Osteoblast (primary cell): ENCODE measurements at regions not wholly inside any gene's neighbourhood (a gene's known extent, or its start where the extent isn't known, plus 50 kb on each side); places are given as distances from the start of the nearest gene placed in this dataset.

ENCODE experiments used
- DNase-seq: peaks from one replicate; pipeline ENCODE4 v3.0.0; 2011; ENCODE audit warnings: low spot score, mixed read lengths; ENCODE audit not compliant: insufficient read length; ENCODE audit errors: missing footprints
- H2AFZ ChIP-seq: 2 replicates; pipeline ENCODE4 v1.6.0; 2011; ENCODE audit warnings: mild to moderate bottlenecking, low read length
- H3K27ac ChIP-seq: 2 replicates; pipeline ENCODE4 v1.5.1; 2011; ENCODE audit warnings: mild to moderate bottlenecking, low read depth, low read length, moderate library complexity
- H3K27me3 ChIP-seq: 2 replicates; pipeline ENCODE4 v1.6.0; 2012; ENCODE audit warnings: mild to moderate bottlenecking, control low read depth, inconsistent platforms, low read length, moderate library complexity; ENCODE audit not compliant: insufficient read depth
- H3K36me3 ChIP-seq: 2 replicates; pipeline ENCODE4 v1.5.1; 2011; ENCODE audit warnings: mild to moderate bottlenecking, low read length, control low read depth, moderate library complexity; ENCODE audit not compliant: insufficient read depth
- H3K4me1 ChIP-seq: 2 replicates; pipeline ENCODE4 v1.5.1; 2011; ENCODE audit warnings: mild to moderate bottlenecking, low read length, control low read depth, moderate library complexity; ENCODE audit not compliant: insufficient read depth
- H3K4me2 ChIP-seq: 2 replicates; pipeline ENCODE4 v1.6.0; 2011; ENCODE audit warnings: mild to moderate bottlenecking, low read length; ENCODE audit not compliant: insufficient read depth
- H3K4me3 ChIP-seq: fragments of 200-600 bp; sonication (generic); 3 replicates; pipeline ENCODE4 v1.5.1; 2012; ENCODE audit warnings: mild to moderate bottlenecking, low read length, inconsistent platforms; ENCODE audit not compliant: insufficient read depth
- H3K79me2 ChIP-seq: 2 replicates; pipeline ENCODE4 v1.6.0; 2012; ENCODE audit warnings: mild to moderate bottlenecking, low read length, control low read depth, inconsistent platforms; ENCODE audit not compliant: insufficient read depth
- H3K9me3 ChIP-seq: 2 replicates; pipeline ENCODE4 v1.5.1; 2011; ENCODE audit warnings: low read depth, low read length, control low read depth
- H4K20me1 ChIP-seq: 2 replicates; pipeline ENCODE4 v1.6.0; 2012; ENCODE audit warnings: mild to moderate bottlenecking, low read length, control low read depth; ENCODE audit not compliant: insufficient read depth
- TF ChIP-seq, protein P1 (sequence below): IDR thresholded peaks from 2 replicates; pipeline ENCODE4 v1.5.1; 2011; ENCODE audit warnings: mild to moderate bottlenecking, low read depth, low read length, moderate library complexity; ENCODE audit errors: extremely low read depth

GRCh38 chr13:42398533-42398932, 126.6 kb downstream of the AKAP11 start:
- Histone ChIP-seq H2AFZ (no peak overlapping the region), H3K36me3 (no peaks in the 10 kb centered on the region), H3K27me3 (peaks cover 8% of the 10 kb centered on the region), H3K4me2 (no peak overlapping the region), H4K20me1 (no peaks in the 10 kb centered on the region), H3K9me3 (no peaks in the 10 kb centered on the region), H3K4me1 (peaks cover 11% of the 10 kb centered on the region), H3K79me2 (no peaks in the 10 kb centered on the region), H3K27ac (no peak overlapping the region), H3K4me3 (no peak overlapping the region)
- TF ChIP-seq, protein P1, sequence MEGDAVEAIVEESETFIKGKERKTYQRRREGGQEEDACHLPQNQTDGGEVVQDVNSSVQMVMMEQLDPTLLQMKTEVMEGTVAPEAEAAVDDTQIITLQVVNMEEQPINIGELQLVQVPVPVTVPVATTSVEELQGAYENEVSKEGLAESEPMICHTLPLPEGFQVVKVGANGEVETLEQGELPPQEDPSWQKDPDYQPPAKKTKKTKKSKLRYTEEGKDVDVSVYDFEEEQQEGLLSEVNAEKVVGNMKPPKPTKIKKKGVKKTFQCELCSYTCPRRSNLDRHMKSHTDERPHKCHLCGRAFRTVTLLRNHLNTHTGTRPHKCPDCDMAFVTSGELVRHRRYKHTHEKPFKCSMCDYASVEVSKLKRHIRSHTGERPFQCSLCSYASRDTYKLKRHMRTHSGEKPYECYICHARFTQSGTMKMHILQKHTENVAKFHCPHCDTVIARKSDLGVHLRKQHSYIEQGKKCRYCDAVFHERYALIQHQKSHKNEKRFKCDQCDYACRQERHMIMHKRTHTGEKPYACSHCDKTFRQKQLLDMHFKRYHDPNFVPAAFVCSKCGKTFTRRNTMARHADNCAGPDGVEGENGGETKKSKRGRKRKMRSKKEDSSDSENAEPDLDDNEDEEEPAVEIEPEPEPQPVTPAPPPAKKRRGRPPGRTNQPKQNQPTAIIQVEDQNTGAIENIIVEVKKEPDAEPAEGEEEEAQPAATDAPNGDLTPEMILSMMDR, result no peak
- no peak for DNase-seq

DNA sequence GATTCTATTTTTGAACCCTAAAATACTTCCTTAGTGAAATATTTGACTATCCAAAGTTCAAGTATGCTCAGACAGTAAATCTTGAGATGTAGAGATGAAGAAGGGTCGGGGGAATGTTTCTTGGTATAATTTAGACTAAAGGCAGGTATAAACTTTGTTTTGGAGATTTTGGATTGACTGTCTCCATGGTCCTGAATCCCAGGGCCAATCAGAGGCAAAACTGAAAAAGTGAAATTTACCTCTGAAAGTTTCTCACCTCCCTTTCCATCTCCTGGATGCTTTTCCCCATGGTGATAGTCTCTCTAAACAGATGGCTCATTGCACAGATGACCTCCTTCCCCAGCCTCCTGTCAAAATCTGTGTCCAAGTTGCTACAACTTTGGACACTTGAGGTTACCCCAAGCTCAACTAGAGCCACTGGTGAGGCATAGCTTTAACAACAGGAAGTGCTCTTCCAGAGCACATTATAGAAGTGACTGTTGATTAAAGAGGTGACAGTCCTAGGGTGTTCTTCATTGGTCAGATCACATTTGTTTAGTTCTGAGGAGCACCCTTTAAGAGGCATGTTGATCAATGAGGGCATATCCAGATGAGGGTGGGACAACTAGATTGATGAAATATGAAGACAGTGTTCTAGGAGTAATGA, 128.4 kb downstream of the AKAP11 start:
- Histone ChIP-seq H3K4me2 (no peak overlapping the region), H2AFZ (no peak overlapping the region), H3K36me3 (no peaks in the 10 kb centered on the region), H3K27me3 (peaks cover 5% of the 10 kb centered on the region), H3K27ac (no peak overlapping the region), H3K79me2 (no peaks in the 10 kb centered on the region), H3K9me3 (no peaks in the 10 kb centered on the region), H3K4me1 (peaks cover 11% of the 10 kb centered on the region), H4K20me1 (no peaks in the 10 kb centered on the region), H3K4me3 (no peak overlapping the region)
- TF ChIP-seq, protein P1, result no peak
- DNase-seq, result no peak

DNA sequence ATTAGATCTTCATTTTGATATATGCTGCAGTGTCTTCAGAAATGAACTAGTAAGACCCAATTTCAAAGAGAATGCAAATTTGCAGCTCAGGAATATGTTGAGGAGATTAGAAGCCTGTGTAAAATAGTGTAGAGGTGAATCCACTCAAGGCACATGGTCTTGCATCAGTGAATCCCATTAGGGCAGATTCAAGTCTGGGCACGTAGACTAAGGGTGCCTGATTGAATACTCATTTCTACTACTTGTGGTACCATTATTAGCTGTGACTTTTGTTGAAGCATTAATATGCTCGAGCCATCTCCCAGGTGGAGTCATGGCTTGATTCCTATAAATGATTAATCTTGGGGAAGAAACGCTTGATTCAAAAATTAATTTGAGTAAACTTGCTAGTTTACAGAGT, 129.4 kb downstream of the AKAP11 start:
- no peak for DNase-seq
- Histone ChIP-seq H4K20me1 (no peaks in the 10 kb centered on the region), H3K4me2 (no peak overlapping the region), H3K9me3 (no peaks in the 10 kb centered on the region), H3K36me3 (no peaks in the 10 kb centered on the region), H3K27ac (no peak overlapping the region), H2AFZ (no peak overlapping the region), H3K79me2 (no peaks in the 10 kb centered on the region), H3K4me3 (no peak overlapping the region), H3K27me3 (peaks cover 5% of the 10 kb centered on the region), H3K4me1 (peaks cover 13% of the 10 kb centered on the region)
- TF ChIP-seq, protein P1, result no peak

DNA sequence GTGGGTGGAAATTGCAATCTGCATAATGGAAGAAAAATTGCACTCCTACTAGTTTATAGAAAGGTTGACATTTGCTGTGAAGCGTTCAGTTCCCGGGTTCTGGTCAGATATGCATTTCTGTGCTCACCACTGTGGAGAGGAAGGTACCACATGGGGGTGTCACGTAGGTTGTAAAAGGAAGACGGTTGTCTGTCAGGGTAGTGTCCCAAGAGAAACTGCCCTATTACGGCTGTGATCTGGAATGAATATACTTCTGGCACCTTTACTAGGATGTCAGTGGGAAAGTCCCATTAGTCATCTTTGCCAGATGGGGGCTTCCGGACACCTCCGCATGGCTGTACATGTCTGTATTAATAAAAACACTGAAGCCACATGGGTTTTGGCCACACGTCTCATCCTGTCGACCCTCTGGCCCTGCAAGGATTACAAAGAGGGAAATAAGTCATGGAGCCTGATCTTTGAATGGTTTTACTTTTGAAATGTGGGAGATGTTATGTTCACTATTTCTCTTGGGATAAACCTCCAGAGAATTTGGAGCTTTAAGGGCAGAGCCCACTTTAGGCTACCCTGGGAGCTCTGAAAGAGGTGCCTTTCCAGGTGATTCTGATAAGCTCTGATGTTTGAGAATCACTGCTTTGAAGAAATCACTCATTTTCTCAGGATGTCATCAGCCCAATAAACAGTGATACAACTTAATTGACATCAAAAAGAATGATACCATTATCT, 133.9 kb downstream of the AKAP11 start:
- H3K36me3 ChIP-seq, result no peaks in the 10 kb centered on the region
- DNase-seq, result no peak
- no peaks in the 10 kb centered on the region for H4K20me1 ChIP-seq
- peak overlapping the region; percentile 33 for H3K4me2 ChIP-seq
- H3K9me3 ChIP-seq, result no peaks in the 10 kb centered on the region
- TF ChIP-seq, protein P1, result no peak
- peak overlapping the region; percentile 14 for H3K4me3 ChIP-seq
- no peaks in the 10 kb centered on the region for H3K79me2 ChIP-seq
- H3K27ac ChIP-seq, result no peak overlapping the region
- H3K27me3 ChIP-seq, result no peaks in the 10 kb centered on the region
- peaks cover 4% of the 10 kb centered on the region for H3K4me1 ChIP-seq
- H2AFZ ChIP-seq, result no peak overlapping the region
